Lung microvascular endothelial cell (primary cell): ENCODE measurements at regions not wholly inside any gene's neighbourhood (a gene's known extent, or its start where the extent isn't known, plus 50 kb on each side); places are given as distances from the start of the nearest gene placed in this dataset.
"Not testable (repeated sequence)": the region's sequence is repeated elsewhere in the genome, so short reads cannot be mapped to it uniquely, and the experiment has no call there.

Source experiments
- DNase-seq, 2 donors: peaks; one replicate each; pipeline versions ENCODE4 v3.0.0 to v3.0.0-alpha.2; 2010; ENCODE audit warnings: low read depth in 2 of 2

- no peak for DNase-seq
These were observed 234.3 kb upstream of the FOLH1 start for GRCh38 chr11:49442669-49443068.

GRCh38 chr11:49439901-49440300, 231.5 kb upstream of the FOLH1 start:
- not testable (repeated sequence) for DNase-seq

GRCh38 chr11:49434308-49434707, 225.9 kb upstream of the FOLH1 start:
- not testable (repeated sequence) for DNase-seq

GRCh38 chr11:49432242-49432848, 223.9 kb upstream of the FOLH1 start:
- no peak for DNase-seq

GRCh38 chr11:49424136-49424535, 215.7 kb upstream of the FOLH1 start:
- no peak for DNase-seq

GRCh38 chr11:49418877-49419276, 210.5 kb upstream of the FOLH1 start:
- not testable (repeated sequence) for DNase-seq

GRCh38 chr11:49405743-49406142, 197.3 kb upstream of the FOLH1 start:
- DNase-seq: no peak

- DNase-seq: not testable (repeated sequence)
These were observed 187.4 kb upstream of the FOLH1 start for GRCh38 chr11:49395789-49396188.

GRCh38 chr11:49390362-49390761, 182.0 kb upstream of the FOLH1 start:
- DNase-seq: not testable (repeated sequence)

GRCh38 chr11:49389149-49389548, 180.7 kb upstream of the FOLH1 start:
- DNase-seq: not testable (repeated sequence)

GRCh38 chr11:49384371-49384770, 176.0 kb upstream of the FOLH1 start:
- not testable (repeated sequence) for DNase-seq

- DNase-seq: no peak
These were observed 169.6 kb upstream of the FOLH1 start for GRCh38 chr11:49377978-49378377.

- DNase-seq: not testable (repeated sequence)
These were observed 165.5 kb upstream of the FOLH1 start for GRCh38 chr11:49373866-49374265.

- not testable (repeated sequence) for DNase-seq
These were observed 165.0 kb upstream of the FOLH1 start for GRCh38 chr11:49373385-49373784.

GRCh38 chr11:49372137-49372536, 163.7 kb upstream of the FOLH1 start:
- DNase-seq: peak; percentile 10 to 13

GRCh38 chr11:49368556-49368955, 160.2 kb upstream of the FOLH1 start:
- not testable (repeated sequence) for DNase-seq

GRCh38 chr11:49365375-49365774, 157.0 kb upstream of the FOLH1 start:
- not testable (repeated sequence) for DNase-seq

- DNase-seq: not testable (repeated sequence)
These were observed 154.6 kb upstream of the FOLH1 start for GRCh38 chr11:49362994-49363393.

- DNase-seq: not testable (repeated sequence)
These were observed 146.1 kb upstream of the FOLH1 start for GRCh38 chr11:49354536-49354935.

- not testable (repeated sequence) for DNase-seq
These were observed 144.5 kb upstream of the FOLH1 start for GRCh38 chr11:49352868-49353267.

GRCh38 chr11:49346627-49347026, 138.2 kb upstream of the FOLH1 start:
- not testable (repeated sequence) for DNase-seq

- DNase-seq: not testable (repeated sequence)
These were observed 120.2 kb upstream of the FOLH1 start for GRCh38 chr11:49328485-49329186.

- DNase-seq: not testable (repeated sequence)
These were observed 119.4 kb upstream of the FOLH1 start for GRCh38 chr11:49327766-49328165.
